CD4-positive, alpha-beta T cell treated with Interleukin-10 for 1 hour (primary cell): ENCODE measurements at regions not wholly inside any gene's neighbourhood (a gene's known extent, or its start where the extent isn't known, plus 50 kb on each side); places are given as distances from the start of the nearest gene placed in this dataset.
"Not testable (repeated sequence)": the region's sequence is repeated elsewhere in the genome, so short reads cannot be mapped to it uniquely, and the experiment has no call there.

ENCODE experiments used
- DNase-seq: peaks from one replicate; pipeline ENCODE4 v3.0.0-alpha.2; 2020

DNA sequence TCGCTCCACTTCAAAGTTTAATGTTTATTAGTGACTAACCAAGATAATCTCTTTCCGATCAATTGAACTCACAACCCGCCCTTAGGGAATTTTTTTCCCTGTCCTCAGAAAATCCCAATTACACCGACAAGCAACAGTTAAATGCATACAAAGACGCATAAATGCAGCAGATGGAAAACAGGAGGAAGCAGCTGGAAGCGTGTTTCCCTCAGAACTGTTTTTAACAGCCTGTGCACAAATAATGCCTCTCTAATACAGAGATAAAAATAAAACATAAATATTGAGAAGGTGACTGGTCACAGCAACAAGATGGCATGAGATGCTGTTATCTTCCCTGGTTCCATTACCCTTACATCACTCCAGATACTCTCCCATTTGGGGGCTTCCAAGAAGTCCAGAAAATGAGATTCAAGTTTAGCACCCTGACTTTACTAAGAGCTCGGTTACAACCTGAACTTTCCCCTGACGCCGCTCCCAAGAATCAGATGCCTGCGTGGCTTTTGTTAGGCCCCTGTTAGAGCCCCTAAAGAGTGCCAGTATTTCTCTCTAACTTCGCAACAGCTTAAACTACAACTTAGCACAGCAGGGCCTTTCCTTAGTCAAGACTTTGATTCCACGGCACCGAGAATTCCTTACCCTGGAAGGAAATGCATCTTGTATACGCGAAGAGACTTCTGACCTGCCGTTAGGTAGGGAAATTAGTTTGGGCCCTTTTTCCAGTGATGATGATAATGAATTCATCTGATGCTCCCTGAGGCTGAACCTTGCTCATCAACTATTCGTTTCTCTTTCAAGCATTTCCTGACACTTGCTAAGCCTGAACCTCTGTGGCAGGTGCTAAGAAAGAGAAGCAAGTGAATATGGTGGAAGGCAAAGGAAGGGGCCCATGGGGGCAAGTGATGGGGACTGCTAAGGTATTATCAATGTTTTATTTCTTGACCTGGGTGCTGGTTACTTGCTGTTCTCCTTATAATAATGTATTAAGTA is 137.7 kb upstream of the SMYD2 start:
- no peak for DNase-seq

DNA sequence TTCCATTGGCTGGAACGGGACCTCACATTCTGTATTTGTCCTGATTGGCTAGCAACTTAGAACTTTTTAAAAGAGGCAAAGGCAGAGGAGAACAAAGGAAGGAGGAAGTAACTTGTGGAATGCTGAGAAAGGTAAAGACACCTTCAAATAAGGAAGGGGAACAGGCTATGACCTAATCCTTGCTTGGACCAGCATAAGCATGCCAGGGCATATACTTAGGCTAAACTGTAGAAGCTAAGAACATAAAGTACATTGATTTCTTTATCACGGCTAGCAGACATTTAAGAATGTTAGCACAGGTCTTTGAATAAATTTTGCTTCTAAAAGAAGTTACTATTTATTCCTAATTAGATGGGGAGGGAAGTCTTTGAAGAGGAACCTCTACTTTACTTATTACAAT is 136.4 kb upstream of the SMYD2 start:
- DNase-seq = not testable (repeated sequence)

DNA sequence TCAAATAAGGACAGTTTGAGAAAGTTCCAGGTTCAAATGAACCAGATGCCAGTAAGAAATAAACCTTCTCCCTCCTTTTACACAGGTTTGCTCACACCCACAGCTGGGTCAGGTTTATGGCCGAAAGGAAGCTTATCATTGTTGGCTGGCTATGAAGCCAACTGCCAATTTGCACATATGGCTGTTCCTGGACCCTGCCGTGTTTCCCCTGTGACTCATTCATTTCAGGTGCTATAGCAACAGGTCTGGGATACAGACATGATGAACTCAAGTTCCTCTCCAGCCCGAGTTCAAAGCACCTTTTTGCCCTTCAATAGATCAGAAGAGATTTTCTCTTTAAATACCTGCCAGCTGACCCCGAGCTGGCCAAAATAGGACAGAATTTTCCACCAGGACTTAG is 134.4 kb upstream of the SMYD2 start:
- no peak for DNase-seq

DNA sequence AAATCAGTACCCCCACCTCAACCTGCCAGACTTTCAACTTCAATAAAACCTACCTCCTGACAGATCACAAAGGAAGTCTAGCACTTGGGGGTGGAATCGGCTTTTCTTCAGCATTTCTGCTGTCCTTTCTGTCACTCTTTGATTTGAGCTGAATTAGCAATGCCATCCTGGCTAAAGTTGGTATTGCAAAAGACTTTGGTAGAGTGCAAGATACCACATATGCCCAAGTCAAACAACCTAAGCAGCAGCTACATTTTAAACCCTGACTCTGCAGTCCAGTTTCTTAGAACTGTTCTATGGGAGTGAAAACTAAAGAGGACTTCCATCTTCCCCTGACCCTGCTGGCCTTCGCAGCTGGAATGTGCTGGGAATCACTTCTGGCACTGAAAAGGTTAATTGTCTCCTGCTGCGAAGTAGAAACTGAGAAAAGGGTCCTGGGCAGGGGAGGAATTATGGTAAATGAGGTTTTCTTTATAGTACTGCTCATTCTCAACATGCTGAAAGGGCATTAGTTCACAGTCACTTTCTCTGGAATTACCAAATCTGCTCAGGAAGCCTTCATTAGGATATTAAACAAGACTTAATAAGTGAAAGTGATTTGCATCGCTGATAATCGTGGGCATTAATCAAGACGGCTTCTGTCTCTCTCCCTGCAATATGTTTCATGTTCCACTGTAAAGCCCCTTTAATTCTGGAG is 126.2 kb upstream of the SMYD2 start:
- no peak for DNase-seq

DNA sequence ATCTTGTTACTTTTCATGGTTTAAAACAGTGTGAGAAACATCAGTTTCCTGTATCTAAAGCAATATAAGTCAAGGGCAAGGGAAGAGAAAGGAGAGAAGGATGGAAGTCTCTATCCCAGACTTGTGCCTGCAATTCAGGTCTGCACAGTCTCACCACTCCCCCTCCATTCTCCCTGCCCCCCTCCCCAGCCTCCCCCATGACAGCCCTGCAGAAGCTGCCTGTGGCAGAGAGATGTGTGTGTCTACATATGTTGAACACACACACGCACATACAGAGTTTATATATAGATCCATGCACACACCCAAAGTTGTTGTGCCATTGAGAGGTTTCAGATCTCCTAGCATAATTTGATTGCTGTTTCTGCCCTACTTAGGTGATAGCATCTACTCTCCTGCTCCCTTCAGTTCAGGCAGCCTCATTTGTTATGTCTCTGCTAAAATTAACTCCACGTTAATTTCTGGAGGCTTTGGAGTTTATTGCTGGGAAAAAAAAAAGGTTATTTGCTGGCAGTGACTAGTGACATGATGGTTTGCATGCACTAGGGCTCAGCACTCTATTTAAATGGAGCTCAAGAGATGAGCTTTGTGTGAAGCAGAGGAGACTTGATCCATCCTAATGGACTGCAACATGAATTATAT is 124.9 kb upstream of the SMYD2 start:
- DNase-seq = no peak

DNA sequence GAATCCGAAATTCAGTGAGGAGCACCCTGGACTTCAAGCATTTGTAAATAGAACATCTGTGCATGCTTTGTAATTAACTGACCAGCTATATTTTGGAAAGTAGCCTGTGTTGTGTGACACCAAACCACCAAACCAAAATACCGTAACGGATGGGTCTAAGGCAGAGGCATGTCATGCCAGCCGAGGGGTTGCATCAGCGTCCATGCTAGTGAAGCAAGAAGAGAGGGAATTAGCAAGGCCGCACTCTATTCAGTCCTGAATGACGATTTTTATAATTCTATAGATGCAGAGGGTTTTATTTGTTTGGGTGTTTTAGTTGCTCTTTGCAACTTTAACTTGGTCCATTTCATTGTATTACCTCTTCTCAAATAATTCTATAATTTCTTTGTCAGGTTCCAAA is 116.8 kb upstream of the SMYD2 start:
- DNase-seq = no peak

DNA sequence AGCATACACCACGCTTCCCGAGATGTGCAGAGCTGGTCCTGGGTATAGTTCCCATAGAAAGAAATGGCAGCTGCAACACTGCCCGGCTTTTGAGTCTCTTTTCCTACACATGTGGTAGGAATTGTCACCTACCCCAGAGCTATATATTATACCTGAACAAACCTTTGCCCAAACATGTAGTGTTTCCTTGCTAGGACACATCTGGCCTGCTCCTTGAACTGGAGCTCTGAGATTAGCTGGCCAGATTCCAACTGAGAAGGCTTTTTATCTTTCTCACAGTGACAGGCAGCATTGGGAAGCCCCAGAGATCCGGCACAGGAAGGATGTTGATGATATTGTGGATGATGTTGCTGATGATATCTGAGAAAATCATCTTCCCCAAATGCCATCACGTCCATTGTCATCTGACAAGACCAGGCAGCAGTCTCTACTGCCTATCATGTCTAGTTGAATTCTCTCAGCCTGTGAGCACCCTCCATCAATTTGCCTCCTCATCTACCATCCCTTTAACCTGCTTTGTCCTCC is 115.0 kb upstream of the SMYD2 start:
- DNase-seq = no peak

DNA sequence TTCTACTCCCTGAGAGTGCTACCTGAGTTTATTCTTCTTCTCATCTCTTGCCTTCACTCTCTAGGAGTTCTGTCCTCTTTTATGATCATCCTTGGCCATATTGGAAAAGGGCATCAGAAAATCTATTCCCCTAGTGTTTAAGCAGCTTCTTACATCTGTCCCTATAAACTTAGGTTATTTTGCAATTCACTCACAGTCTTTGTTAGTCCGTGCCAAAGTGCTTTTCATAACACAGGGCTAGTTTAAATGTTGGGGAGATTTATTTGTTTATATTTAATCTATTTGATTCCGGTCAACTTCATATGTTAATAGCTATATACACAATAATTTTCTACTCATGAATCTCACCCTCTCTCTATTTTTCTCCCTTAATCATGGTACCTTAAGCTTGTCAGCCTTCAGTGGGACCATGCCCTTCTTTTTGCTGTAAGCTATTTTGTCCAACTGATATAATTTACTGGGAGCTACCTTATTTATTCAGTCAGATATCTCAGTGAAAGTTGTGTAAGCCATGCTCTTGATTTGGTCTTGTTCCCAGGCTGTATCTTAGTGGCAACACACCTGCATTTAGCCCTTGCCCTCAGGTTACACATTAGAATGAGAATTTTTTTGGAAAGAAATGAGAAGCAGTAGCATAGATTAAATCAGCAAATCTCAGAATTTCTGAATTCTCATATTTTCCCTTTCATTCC is 106.3 kb upstream of the SMYD2 start:
- DNase-seq = no peak

DNA sequence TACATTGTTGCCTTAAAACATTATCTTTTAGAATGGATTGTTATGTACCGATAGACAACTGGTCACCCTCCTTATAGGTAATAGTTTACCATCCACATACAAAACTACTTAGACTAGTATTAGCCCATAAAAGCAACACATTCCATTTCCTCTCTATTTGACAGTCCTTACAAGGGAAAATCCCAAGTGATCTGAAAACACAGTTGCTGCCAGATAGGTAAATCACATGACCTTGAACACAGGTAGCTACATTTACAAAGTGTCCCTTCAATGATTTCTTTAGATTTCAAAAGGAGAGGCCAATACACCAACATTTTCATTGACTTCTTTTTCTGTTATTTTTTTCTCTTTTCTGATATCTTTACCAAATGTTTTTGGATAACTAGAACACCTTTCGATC is 102.9 kb upstream of the SMYD2 start:
- DNase-seq = no peak

DNA sequence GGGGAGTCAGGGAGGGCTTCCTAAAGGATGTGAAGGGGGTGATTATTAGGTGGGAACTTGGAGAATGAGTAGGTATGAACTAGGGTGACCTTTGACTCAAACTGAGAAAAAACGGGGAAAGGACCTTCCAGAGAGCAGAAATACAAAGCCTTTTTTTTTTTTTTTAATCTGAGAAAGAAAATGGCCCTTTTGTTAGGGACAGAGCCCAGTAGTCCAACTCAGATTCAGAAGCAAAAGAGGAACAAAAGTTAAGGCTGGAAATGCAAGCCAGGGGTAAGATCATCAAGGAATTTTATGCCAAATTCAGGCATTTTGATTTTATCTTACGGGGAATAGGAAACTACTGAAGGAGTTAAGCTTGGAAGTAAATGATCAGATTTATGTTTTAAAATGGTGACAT is 96.0 kb upstream of the SMYD2 start:
- no peak for DNase-seq

DNA sequence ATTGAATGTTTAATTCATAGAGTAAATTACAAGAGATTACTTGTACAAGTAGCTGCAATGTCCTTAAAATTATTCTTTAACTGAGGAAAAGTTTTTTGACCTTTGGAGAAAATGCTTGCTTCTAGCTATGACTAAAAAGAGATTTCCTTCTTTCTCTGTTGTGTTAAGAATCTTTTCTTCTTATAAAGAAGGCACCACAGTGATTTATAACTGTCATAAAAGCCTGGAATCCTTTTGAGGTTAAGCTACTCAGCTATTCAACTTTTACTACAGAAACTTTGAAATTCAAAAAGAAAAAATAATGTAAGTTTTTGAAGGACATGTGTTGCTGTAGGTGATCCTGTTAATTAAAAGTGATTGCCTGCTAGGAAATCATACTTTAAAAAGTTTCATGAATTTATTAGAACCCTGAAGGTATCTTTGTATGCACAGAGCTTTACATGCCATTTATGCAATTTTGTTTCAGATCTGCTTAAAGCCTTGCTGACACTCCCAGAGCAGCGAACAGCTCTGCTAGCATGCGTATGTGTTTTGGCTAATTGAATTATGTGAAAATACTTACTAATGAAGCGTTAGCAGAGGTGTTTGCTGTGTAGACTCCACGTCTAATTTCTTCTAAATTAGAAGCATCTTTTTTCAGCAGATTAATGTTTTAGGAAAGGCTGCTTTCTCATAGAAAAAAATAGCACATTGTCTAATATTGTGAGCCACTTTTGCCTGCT is 94.7 kb upstream of the SMYD2 start:
- DNase-seq = no peak

DNA sequence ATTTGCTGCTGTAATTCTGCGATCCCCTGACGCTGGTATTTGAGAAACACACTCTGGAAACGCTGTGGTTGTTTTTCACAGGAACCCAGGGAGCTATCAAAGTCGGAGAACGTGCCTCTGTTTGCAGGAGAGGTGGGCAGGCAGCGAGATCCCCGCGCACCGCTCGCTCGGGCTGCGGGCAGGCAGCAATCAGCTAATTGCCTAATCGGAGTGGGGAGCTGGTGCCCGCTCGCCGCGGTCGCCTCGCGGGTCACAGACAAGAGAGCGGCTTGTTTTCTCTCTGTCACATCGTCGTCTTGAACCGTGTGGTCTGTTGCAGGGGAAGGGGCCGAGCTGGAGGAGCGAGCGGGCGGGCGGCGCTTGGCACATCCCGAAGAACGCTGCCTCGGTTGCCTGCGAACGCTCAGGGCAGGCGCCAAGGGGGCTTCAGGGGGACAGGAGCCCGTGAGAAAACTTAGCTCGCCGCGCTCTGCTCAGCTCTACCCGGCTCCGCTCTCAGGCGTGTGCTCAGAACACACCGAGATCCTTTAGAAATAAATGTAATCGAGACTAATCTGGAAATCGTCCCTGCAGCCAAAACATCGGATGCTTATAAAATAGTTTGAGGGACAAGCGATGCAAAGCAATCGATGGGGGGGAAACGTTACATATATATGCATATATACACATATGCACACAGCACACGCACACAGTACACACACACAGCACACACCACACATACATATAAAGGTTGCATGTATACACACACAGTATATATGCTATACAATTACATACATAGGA is 93.6 kb upstream of the SMYD2 start:
- no peak for DNase-seq

DNA sequence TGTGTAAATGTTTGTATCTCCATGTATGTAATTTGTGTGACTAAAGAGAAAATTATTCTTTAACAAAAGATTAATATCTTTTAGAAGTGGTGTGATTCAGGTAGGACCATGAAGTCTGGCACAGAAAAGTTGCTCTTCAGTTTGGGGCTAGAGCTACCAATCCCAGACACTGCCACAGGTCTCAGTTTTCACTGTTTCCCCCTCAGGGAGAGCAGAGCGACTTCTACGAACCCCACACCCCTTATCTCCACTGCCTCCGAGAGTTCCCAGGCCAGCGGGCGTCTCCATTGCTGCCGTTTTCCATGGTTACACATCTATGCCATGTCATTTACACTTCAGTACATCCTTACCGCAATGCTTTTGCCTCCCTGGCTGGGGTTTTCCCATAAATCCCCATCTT is 93.0 kb upstream of the SMYD2 start:
- no peak for DNase-seq

DNA sequence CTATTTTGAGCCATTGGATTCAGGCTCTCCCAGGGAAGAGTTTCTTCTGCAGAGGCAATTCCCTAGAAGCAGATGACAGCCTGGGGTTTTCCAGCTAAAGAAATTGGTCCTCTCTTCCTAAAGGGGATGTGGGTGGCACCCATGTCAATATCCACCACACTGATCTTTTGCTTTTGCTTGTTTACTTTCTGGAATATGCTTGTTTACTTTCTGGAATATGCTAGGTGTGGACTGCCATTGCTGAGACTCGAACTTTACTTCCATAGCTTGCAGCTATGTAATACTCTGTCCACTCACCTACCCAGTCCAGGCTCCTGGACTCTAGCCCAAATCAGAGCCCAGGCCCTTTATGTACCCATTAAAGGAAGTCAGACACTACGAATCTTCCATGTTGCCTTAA is 92.1 kb upstream of the SMYD2 start:
- no peak for DNase-seq

DNA sequence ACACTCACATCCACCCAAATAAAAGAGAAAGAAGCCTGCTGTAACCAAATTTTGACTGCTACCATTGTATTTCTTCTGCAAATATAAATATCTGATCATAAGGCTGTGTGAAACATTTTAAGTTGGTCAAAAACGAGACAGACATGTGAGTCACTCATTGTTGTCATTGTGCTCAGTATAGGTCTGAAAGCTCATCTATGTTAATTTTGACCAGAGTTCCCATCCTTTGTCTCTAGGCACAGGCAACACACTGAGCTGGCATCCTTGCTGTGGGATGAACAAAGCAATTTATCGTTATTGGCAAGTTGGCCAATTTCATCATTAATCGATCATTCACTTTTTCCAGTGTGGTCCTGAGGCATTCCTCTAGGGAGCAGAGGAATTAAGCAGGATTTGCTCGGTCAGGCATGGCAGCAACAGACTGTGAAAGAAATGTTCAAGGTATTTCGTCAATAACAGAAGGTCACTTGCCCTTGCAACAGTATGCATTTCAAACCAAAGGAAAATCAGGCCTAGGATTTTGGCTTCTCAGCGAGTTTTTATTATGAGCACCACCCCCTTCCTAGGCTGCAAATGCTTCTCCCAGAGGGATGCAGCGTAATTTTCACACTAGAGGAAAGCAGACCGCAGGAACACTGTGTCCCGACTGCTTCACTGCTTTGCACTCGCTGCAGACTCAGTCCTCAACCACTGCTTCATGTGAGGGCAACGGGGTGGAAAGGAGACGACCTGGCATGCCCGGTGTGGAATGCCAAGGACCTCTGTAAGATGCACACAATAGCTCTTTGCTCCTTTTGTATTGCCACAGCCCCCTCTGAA is 87.9 kb upstream of the SMYD2 start:
- no peak for DNase-seq

DNA sequence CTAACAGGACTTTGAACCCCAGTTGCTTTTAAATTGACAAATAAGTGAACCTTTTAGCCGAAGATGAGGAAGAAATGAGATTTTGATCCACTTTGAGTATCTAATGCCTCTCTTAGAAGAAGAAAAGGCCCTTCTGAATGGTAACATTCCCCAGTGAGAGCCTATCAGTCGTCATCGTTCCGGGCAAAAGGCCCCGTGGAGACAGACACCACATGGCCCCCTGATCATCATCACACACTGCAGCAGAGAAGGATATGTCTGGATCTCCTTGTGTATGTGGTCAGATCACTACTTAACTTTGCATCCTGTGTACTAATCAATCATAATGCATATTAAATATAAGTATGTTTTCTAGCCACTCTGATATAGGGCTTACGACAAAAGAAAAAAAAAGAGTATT is 87.3 kb upstream of the SMYD2 start:
- no peak for DNase-seq

DNA sequence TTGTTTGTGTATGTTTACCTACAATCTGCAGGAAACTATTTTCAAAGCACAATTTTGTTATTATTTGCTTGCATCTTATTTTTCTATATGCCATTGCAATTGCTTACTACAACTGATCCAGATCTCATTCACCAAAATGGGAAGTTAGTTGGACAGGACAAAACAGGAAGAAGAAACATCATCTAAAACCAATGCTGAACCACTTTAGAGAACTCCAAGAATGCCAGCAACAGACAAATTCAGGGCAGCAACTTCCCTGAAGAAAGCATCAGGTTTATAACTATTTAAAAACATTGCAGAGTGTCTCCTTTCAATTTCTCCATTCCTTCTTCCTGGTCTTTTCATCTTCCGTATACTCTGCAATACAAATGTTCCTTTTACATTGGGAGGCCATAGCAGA is 82.4 kb upstream of the SMYD2 start:
- DNase-seq = no peak

DNA sequence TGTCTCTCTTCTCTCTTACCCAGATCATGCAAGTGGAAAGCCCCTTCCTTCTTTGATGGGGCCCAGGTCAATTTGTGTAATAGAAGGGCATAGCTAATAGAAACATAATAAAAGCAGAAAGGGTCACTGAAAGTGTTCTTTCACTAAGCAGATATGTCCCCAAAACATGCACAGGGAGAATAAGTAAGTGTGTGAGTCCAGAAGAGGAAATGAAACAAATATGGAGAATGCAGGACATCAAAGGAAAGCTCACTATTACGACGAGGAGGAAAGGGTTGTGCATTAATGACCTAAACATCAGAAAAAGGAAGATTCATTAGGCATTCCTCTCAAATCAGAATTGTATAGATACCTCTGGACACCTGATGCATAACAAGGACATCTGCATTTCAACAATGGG is 81.4 kb upstream of the SMYD2 start:
- no peak for DNase-seq

DNA sequence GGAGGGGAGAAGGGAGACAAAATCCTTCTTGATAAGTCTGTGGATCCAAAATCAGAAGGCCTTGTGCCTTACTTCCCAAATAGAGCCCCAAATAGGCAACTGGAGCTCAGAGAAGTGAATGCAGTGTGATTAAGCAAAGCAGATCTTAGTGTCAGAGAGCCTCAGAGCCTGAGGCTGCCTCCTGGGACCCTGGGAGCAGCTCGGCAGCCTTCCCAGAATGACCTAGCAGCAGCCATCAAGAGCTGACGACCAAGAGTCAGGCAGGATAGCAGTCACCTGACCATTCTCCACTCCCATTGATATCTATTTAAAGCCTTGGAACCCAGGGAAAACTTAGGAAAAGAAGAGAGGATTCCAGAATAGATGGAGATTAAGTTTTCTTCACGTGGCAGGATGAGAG is 78.0 kb upstream of the SMYD2 start:
- no peak for DNase-seq

DNA sequence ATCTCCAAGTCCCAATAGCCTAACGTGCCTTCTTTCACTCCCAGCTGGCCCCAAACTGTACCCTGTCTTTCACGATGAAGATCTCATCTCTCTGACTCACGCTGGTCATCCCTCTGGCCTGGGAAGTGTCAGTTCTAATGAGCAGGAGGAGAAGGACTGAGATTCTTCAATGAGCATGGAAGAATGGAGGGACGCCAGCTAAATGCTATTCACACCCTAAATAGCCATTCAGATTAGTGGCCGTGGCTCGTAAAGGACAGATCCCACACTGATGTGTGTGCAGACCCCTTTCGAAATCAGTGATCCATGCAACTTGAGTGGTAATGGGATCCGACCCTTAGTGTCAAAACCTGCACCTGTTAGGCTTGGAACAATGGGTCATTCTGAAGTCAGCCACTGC is 75.9 kb upstream of the SMYD2 start:
- DNase-seq = no peak

DNA sequence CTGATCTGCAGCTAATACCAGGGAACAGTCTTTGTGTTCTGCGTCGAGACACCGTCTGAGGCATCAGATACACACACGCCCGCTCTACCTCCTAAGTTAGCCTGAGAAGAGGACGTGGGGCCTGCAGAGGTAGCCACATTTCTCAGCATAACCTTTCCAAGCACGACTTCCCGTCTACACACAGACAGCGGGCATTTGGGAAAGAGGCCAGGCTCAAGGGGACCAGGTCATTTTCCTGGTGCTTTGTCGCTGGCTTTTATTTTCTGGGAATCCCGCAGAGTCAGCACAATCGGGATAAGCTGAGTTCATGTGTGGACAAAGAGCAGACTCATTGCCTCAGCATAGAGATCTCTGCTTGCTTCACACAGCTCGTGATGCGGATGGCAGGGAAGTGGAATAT is 72.5 kb upstream of the SMYD2 start:
- no peak for DNase-seq
